Hepatocyte (in vitro differentiated cells): ENCODE measurements at regions not wholly inside any gene's neighbourhood (a gene's known extent, or its start where the extent isn't known, plus 50 kb on each side); places are given as distances from the start of the nearest gene placed in this dataset.

Source experiments
- CTCF ChIP-seq: fragments of 200-600 bp; sonication (generic); IDR thresholded peaks from 2 replicates; pipeline ENCODE4 v1.5.1; 2016; ENCODE audit warnings: antibody characterized with exemption, mild to moderate bottlenecking; ENCODE audit not compliant: poor library complexity
- EZH2 ChIP-seq: fragments of 200-600 bp; sonication (generic); IDR thresholded peaks from 2 replicates; pipeline ENCODE4 v1.6.1; 2016; ENCODE audit warnings: antibody characterized with exemption, mild to moderate bottlenecking, borderline replicate concordance
- EZH2phosphoT487 ChIP-seq: fragments of 200-600 bp; sonication (generic); IDR thresholded peaks from one replicate; pipeline ENCODE4 v1.6.1; 2018; ENCODE audit warnings: antibody characterized with exemption, mild to moderate bottlenecking, low read depth, moderate library complexity; ENCODE audit not compliant: unreplicated experiment, severe bottlenecking

GRCh38 chr7:18407385-18407784, 88.2 kb upstream of the HDAC9 start:
- TF ChIP-seq CTCF (no peak), EZH2 (no peak), EZH2phosphoT487 (no peak)
